Natural killer cell (primary cell): ENCODE measurements at regions not wholly inside any gene's neighbourhood (a gene's known extent, or its start where the extent isn't known, plus 50 kb on each side); places are given as distances from the start of the nearest gene placed in this dataset.
A peak's percentile ranks its signal among the peaks of the same experiment; 100 is the strongest.

Experiments
- ATAC-seq, 3 donors: fragments of 150-1000 bp in 2 of 3; fragments of 200-7000 bp in 1 of 3; cut with Tn5 transposase; 1 replicate in 1 of 3; 2 replicates in 2 of 3; pipeline ENCODE4 v1.10.0; 2021; ENCODE audit warnings: mild to moderate bottlenecking in 2 of 3, moderate library complexity in 2 of 3
- DNase-seq, 2 donors: peaks; one replicate each; pipeline versions ENCODE4 v3.0.0 to v3.0.0-alpha.2; 2013 to 2021; ENCODE audit warnings: mixed read lengths in 1 of 2
- H3K27ac ChIP-seq: one replicate; pipeline ENCODE4 v1.5.1; 2013; ENCODE audit warnings: mild to moderate bottlenecking, low read length
- H3K27me3 ChIP-seq: one replicate; pipeline ENCODE4 v1.6.1; 2013; ENCODE audit warnings: low read length; ENCODE audit not compliant: control insufficient read depth, insufficient read depth
- H3K36me3 ChIP-seq: one replicate; pipeline ENCODE4 v1.6.1; 2013; ENCODE audit warnings: low read length; ENCODE audit not compliant: control insufficient read depth, insufficient read depth
- H3K4me1 ChIP-seq: one replicate; pipeline ENCODE4 v1.6.1; 2013; ENCODE audit warnings: low read length; ENCODE audit not compliant: control insufficient read depth, insufficient read depth
- H3K4me3 ChIP-seq: one replicate; pipeline ENCODE4 v1.5.1; 2013; ENCODE audit warnings: low read length
- H3K9me3 ChIP-seq: one replicate; pipeline ENCODE4 v1.6.1; 2013; ENCODE audit warnings: low read length; ENCODE audit not compliant: control insufficient read depth, insufficient read depth
- H3K27ac Mint-ChIP-seq, 2 donors: one replicate each; pipeline ENCODE4 v1.8.0; 2022; ENCODE audit warnings: mild to moderate bottlenecking in 2 of 2, mixed read lengths in 2 of 2, moderate library complexity in 1 of 2
- H3K27me3 Mint-ChIP-seq, 2 donors: one replicate each; pipeline ENCODE4 v1.8.0; 2022; ENCODE audit warnings: low read depth in 2 of 2, mixed read lengths in 2 of 2
- H3K36me3 Mint-ChIP-seq: one replicate; pipeline ENCODE4 v1.8.0; 2022; ENCODE audit warnings: mixed read lengths
- H3K4me1 Mint-ChIP-seq, 2 donors: one replicate each; pipeline ENCODE4 v1.8.0; 2022; ENCODE audit warnings: mixed read lengths in 2 of 2
- H3K4me3 Mint-ChIP-seq: one replicate; pipeline ENCODE4 v1.8.0; 2022; ENCODE audit warnings: mild to moderate bottlenecking, moderate library complexity, mixed read lengths
- H3K9me3 Mint-ChIP-seq, 2 donors: one replicate each; pipeline ENCODE4 v1.8.0; 2022; ENCODE audit warnings: mixed read lengths in 2 of 2
- WGBS: methylation state at CpG from one replicate; pipeline ENCODE4 v1.1.7; 2013; ENCODE audit warnings: missing lambda C conversion rate; ENCODE audit not compliant: insufficient coverage; 5-methylcytosine and 5-hydroxymethylcytosine counted together
- intact Hi-C: fragments of 100-400 bp; cut with micrococcal nuclease; formaldehyde crosslinking; loops from one replicate; pipeline ENCODE4 v1.14.2; 2022
- TF ChIP-seq, protein P1 (sequence below): fragments of 200-600 bp; IDR thresholded peaks from one replicate; pipeline ENCODE4 v1.8.0; 2022; ENCODE audit warnings: antibody characterized with exemption

DNA sequence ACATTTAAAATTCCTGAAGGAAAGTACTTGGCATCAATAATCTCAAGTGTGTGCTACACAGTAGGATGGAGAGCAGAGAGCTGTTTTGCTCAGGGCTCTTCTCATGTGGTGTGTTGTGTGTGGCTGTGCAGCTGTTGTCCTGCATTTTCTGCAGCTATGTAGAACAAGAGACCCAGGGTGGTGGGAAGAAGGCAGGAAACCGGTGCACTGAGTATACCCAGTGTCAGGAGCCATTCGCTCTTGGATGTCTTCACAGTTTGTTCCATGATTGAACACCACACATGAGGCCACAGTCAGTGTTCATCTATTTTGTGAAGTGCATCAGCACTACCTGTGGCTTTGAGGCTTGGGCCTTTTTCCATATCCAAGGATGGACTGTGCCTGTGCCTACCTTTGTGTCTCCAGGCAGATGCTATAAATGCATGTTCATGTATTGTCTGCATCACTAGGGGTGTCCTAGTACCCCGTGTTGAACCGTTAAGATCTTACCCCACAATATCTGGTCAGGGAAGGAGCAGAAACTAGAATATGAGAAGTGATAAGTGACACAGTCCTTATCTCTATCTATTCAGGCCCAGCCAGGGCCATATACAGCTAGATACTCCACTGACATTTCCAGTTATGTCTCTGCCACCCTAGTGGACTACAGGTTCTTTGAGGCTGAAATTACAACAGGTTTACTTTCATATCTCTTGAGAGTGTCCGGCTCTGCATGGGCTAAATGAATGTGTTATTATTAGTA, 194.3 kb downstream of the NR2F2 start:
- ATAC-seq (peak in 1 of 3 donors; percentile 32), DNase-seq (no peak)
- Histone ChIP-seq H3K36me3 (no peaks in the 10 kb centered on the region), H3K4me3 (no peak overlapping the region), H3K27ac (no peak overlapping the region), H3K27me3 (no peaks in the 10 kb centered on the region), H3K4me1 (no peaks in the 10 kb centered on the region), H3K9me3 (no peaks in the 10 kb centered on the region)
- intact Hi-C loops: no loop called here
- Mint-ChIP-seq H3K4me1 (no peaks in the 10 kb centered on the region), H3K4me3 (no peak overlapping the region), H3K27ac (no peak overlapping the region), H3K27me3 (peaks cover 0 to 12% of the 10 kb centered on the region in 2 donors), H3K36me3 (peaks cover 15% of the 10 kb centered on the region), H3K9me3 (peaks cover 0 to 9% of the 10 kb centered on the region in 2 donors)
- WGBS: 60% methylated on average over 5 of the region's 5 CpGs
- TF ChIP-seq, protein P1, sequence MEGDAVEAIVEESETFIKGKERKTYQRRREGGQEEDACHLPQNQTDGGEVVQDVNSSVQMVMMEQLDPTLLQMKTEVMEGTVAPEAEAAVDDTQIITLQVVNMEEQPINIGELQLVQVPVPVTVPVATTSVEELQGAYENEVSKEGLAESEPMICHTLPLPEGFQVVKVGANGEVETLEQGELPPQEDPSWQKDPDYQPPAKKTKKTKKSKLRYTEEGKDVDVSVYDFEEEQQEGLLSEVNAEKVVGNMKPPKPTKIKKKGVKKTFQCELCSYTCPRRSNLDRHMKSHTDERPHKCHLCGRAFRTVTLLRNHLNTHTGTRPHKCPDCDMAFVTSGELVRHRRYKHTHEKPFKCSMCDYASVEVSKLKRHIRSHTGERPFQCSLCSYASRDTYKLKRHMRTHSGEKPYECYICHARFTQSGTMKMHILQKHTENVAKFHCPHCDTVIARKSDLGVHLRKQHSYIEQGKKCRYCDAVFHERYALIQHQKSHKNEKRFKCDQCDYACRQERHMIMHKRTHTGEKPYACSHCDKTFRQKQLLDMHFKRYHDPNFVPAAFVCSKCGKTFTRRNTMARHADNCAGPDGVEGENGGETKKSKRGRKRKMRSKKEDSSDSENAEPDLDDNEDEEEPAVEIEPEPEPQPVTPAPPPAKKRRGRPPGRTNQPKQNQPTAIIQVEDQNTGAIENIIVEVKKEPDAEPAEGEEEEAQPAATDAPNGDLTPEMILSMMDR: no peak

DNA sequence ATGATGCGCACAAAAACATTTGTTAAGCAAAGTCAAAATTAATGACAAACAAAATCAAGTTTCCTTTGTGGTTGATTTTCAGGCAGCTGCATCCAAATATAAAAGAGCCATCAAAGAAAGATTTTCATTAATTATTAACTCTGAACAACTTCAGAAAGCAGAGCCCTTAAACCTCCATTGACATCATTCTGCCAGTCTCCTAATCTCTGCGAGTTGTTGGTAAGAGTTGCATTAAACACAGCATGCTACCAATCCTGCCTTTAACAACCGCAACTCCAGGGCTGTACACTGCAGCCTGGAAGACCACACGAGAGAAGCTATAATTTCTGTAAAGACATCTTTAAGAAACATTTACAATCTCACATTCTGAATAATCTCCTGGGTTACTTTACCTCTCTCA, 204.6 kb downstream of the NR2F2 start:
- no peak overlapping the region for H3K4me3 ChIP-seq
- H3K4me1 Mint-ChIP-seq: no peaks in the 10 kb centered on the region
- DNase-seq (no peak), ATAC-seq (no peak)
- intact Hi-C loops: no loop called here
- H3K27me3 ChIP-seq: no peaks in the 10 kb centered on the region
- no peak overlapping the region for H3K27ac Mint-ChIP-seq
- no peaks in the 10 kb centered on the region for H3K9me3 Mint-ChIP-seq
- no peaks in the 10 kb centered on the region for H3K9me3 ChIP-seq
- peaks cover 5 to 10% of the 10 kb centered on the region in 2 donors for H3K27me3 Mint-ChIP-seq
- TF ChIP-seq, protein P1: no peak
- no peaks in the 10 kb centered on the region for H3K36me3 Mint-ChIP-seq
- H3K4me1 ChIP-seq: no peaks in the 10 kb centered on the region
- WGBS: 86% methylated on average over 4 of the region's 4 CpGs
- H3K36me3 ChIP-seq: no peaks in the 10 kb centered on the region
- no peak overlapping the region for H3K27ac ChIP-seq
- no peak overlapping the region for H3K4me3 Mint-ChIP-seq

DNA sequence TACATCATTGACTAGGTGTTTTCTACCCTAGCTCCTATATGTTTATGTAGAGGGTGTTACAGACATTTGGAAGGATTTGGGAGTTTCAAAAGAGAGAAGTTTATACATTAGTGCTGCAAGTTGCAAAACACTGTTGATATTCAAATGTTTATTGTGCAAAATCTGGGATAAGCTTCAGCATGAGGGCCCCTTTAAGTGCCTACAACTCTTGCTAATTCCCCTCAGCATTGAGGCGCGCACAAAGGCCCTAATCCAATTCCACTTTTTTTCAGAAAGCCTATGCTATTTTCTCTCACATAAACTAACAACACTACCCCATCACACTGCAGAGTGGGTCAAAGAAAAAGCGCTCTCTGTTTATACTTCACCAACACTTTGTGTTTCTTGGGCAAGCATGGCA, 208.0 kb downstream of the NR2F2 start:
- no peak overlapping the region for H3K4me3 ChIP-seq
- no peaks in the 10 kb centered on the region for H3K9me3 Mint-ChIP-seq
- H3K27ac ChIP-seq: no peak overlapping the region
- H3K27ac Mint-ChIP-seq: no peak overlapping the region
- no peaks in the 10 kb centered on the region for H3K36me3 ChIP-seq
- no peaks in the 10 kb centered on the region for H3K27me3 ChIP-seq
- no peaks in the 10 kb centered on the region for H3K9me3 ChIP-seq
- ATAC-seq (no peak), DNase-seq (no peak)
- peaks cover 0 to 10% of the 10 kb centered on the region in 2 donors for H3K27me3 Mint-ChIP-seq
- WGBS: 92% methylated on average over 3 of the region's 3 CpGs
- H3K36me3 Mint-ChIP-seq: no peaks in the 10 kb centered on the region
- no peaks in the 10 kb centered on the region for H3K4me1 Mint-ChIP-seq
- no peak overlapping the region for H3K4me3 Mint-ChIP-seq
- no peaks in the 10 kb centered on the region for H3K4me1 ChIP-seq
- TF ChIP-seq, protein P1: no peak
- intact Hi-C loops: no loop called here

DNA sequence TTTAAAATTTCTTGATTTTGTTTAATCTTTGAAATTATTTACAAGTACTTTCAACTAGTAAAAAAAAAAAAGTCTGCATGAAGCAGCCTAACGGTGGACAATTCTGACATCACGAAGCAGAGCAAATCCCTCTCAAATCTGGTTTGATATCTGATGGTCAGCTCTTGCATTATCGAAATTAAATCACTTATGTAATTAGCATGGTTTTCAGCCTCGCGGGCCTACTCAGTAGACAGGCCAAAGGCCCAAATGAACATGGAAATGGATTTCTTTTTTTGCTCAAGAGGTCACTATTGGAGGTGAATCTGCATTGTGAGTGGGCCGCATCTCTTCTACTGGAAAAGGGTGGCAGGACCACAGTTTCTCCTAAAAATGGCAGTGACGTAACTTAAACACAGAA, 209.8 kb downstream of the NR2F2 start:
- Histone ChIP-seq H3K4me1 (no peaks in the 10 kb centered on the region), H3K4me3 (no peak overlapping the region), H3K9me3 (no peaks in the 10 kb centered on the region), H3K27me3 (no peaks in the 10 kb centered on the region), H3K36me3 (no peaks in the 10 kb centered on the region), H3K27ac (no peak overlapping the region)
- Mint-ChIP-seq H3K27me3 (peaks cover 0 to 10% of the 10 kb centered on the region in 2 donors), H3K27ac (no peak overlapping the region), H3K4me3 (no peak overlapping the region), H3K9me3 (no peaks in the 10 kb centered on the region), H3K4me1 (no peaks in the 10 kb centered on the region), H3K36me3 (no peaks in the 10 kb centered on the region)
- ATAC-seq (no peak), DNase-seq (no peak)
- intact Hi-C loops: no loop called here
- TF ChIP-seq, protein P1: no peak
- 86% methylated on average over 7 of the region's 7 CpGs for WGBS
